AG04450 (cell line): ENCODE measurements at regions not wholly inside any gene's neighbourhood (a gene's known extent, or its start where the extent isn't known, plus 50 kb on each side); places are given as distances from the start of the nearest gene placed in this dataset.

ENCODE experiments used
- CTCF ChIA-PET: fragments of 300-600, 350-600 bp; formaldehyde crosslinking; extraction: SDS; loops from one replicate; lab custom pipeline; 2022; ENCODE audit warnings: antibody characterized with exemption, inconsistent platforms; lab: Charles Lee
- POLR2A ChIA-PET: fragments of 350-600 bp; formaldehyde crosslinking; extraction: SDS; loops from one replicate; lab custom pipeline; 2021; ENCODE audit warnings: antibody characterized with exemption, inconsistent platforms; lab: Yijun Ruan, JAX
- DNase-seq: peaks from one replicate; pipeline ENCODE4 v3.0.0-alpha.2; 2011; ENCODE audit warnings: low read depth, low spot score
- H3K27ac ChIP-seq: one replicate; pipeline ENCODE4 v1.5.1; 2012; ENCODE audit warnings: low read depth, low read length, control low read depth
- H3K27me3 ChIP-seq: one replicate; pipeline ENCODE4 v1.6.0; 2012; ENCODE audit warnings: low read length; ENCODE audit not compliant: control insufficient read depth, insufficient read depth
- H3K4me3 ChIP-seq: 2 replicates; pipeline ENCODE4 v1.5.1; 2011; ENCODE audit warnings: mild to moderate bottlenecking, low read depth, low read length, control low read depth
- H3K9me3 ChIP-seq: 2 replicates; pipeline ENCODE4 v1.5.1; 2012; ENCODE audit warnings: low read length; ENCODE audit not compliant: control insufficient read depth, insufficient read depth
- CTCF ChIP-seq: IDR thresholded peaks from 2 replicates; pipeline ENCODE4 v1.5.1; 2011; ENCODE audit warnings: low read depth, low read length, control low read depth, inconsistent platforms

DNA sequence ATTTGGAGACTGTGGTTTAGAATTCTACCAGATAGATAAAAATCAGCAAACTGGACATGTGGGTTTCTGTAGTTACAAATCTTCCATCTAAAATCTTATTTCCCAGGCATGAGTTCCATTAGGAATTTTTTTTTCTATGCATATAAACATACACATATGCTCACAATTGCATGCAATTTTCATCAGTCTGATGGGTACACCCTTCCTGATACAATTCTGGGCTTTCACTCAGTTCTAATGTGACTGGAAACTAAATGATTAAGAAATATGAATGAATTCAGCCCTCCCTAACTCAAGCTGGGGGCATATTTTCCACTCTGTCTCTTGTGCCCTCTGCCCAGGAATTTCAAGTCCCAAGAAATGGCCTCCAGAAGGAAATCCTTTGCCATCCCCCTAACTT, 187.1 kb downstream of the SNX19 start:
- Histone ChIP-seq H3K27ac (no peak overlapping the region), H3K9me3 (peaks cover 8% of the 10 kb centered on the region; the same call in 1 of the 2 replicates), H3K27me3 (no peaks in the 10 kb centered on the region), H3K4me3 (no peak overlapping the region)
- POLR2A ChIA-PET = no interaction called here
- DNase-seq = no peak
- CTCF ChIA-PET = no interaction called here
- TF ChIP-seq CTCF = no peak

DNA sequence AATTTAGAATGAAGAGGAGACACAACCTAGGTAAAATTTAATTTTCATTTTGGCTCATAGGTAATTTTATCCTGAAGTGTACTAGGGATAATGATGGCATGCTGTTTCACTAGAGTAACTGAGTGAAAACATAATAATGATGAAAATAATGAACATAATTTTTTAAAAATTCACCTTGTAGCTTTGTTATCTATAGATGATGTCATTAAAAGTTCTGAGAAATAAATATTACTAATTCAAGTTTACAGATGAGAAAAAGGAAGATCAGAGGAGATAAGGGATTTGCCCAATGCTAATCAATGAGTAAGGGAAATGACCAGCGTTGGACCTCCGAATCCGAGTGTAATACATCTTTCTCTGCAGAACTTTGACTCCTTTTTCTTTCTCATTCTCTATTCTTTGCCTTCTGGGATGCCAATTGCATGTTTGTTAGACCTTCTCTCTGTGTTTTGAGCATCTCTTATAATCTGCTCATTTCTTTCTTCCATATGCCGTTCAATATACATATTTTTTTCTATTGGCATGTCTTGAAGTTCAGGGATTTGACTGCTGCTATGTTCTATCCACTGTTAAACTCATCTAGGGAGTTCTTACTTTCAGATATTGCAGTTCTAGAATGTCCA, 186.5 kb downstream of the SNX19 start:
- no peak overlapping the region for H3K4me3 ChIP-seq
- CTCF ChIA-PET = interaction anchor here (0.8 kb wide), 1 partner anchor 98 kb away, joined by 10 read pairs; no protein-coding TSS in a partner anchor
- POLR2A ChIA-PET = no interaction called here
- peaks cover 8% of the 10 kb centered on the region; the same call in 1 of the 2 replicates for H3K9me3 ChIP-seq
- no peaks in the 10 kb centered on the region for H3K27me3 ChIP-seq
- TF ChIP-seq CTCF = no peak
- DNase-seq = no peak
- no peak overlapping the region for H3K27ac ChIP-seq

DNA sequence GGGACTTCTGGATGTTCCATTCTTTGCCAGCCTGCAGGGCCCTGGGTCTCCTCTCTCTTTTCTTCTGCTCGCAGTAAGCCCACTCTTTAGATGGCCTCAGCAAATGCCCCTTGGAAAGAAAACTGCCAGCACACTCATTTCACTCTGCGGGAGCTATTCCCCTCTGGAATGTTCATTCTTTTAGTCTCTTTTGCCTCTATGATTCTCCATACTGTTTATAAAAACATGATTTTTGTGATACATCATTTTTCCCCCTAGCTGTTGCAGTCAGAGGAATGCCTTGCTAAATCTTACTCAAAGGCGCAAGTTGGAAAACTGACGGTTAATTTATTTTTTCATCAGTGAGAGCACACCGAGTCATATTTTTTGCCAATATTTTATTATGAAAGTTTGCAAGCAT, 184.9 kb downstream of the SNX19 start:
- ChIA-PET POLR2A (no interaction called here), CTCF (interaction anchor here (1.4 kb wide), 1 partner anchor 130 kb away, joined by 3 read pairs; no protein-coding TSS in a partner anchor)
- no peak for TF ChIP-seq CTCF
- DNase-seq = no peak
- H3K9me3 ChIP-seq = peaks cover 12% of the 10 kb centered on the region; the same call in 1 of the 2 replicates
- H3K27me3 ChIP-seq = no peaks in the 10 kb centered on the region
- H3K27ac ChIP-seq = no peak overlapping the region
- no peak overlapping the region for H3K4me3 ChIP-seq

DNA sequence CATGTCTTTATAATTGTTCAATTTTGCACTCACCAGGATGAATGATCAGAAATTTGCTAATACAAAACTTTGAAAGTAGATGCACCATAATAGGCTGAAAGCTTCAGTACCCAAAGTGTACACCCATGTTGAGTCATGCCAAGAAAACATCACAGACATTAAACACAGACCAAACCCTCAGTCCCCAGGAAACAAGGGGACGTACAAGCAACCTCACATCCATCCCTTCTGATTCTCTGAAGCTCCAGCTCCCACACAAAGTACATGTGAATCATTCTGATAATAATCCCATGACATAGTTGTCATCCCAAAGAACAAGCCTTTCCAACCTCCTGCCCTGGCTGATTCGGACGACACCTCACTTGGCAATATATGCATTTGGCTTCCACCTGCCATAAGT, 183.8 kb downstream of the SNX19 start:
- no peak for TF ChIP-seq CTCF
- H3K27ac ChIP-seq = no peak overlapping the region
- no peak for DNase-seq
- no peaks in the 10 kb centered on the region for H3K27me3 ChIP-seq
- ChIA-PET CTCF (interaction anchor here (1.2 kb wide), 2 partner anchors 298 to 299 kb away, joined by 3 read pairs; no protein-coding TSS in a partner anchor), POLR2A (no interaction called here)
- no peak overlapping the region for H3K4me3 ChIP-seq
- H3K9me3 ChIP-seq = peaks cover 12% of the 10 kb centered on the region; the same call in 1 of the 2 replicates

- no peak overlapping the region for H3K4me3 ChIP-seq
- POLR2A ChIA-PET = interaction anchor here (1.9 kb wide), 1 partner anchor 18 kb away, joined by 5 read pairs; no protein-coding TSS in a partner anchor
- CTCF ChIA-PET = no interaction called here
These were observed 179.0 kb downstream of the SNX19 start for GRCh38 chr11:130737041-130737830.

More at GRCh38 chr11:130737041-130737830, 179.0 kb downstream of the SNX19 start:
- Histone ChIP-seq H3K27ac (peak overlapping the region; percentile 76), H3K27me3 (no peaks in the 10 kb centered on the region), H3K9me3 (peaks cover 4% of the 10 kb centered on the region; the same call in 1 of the 2 replicates)
- DNase-seq = no peak
- TF ChIP-seq CTCF = no peak
